HFF-Myc (cell line): ENCODE measurements at regions not wholly inside any gene's neighbourhood (a gene's known extent, or its start where the extent isn't known, plus 50 kb on each side); places are given as distances from the start of the nearest gene placed in this dataset.

ENCODE experiments used
- DNase-seq: peaks from one replicate; pipeline ENCODE4 v3.0.0-alpha.2; 2011; ENCODE audit warnings: low read depth; ENCODE audit errors: extremely low read depth
- H3K4me3 ChIP-seq: replicated peaks from 2 replicates; pipeline ENCODE4 v1.5.1; 2011; ENCODE audit warnings: low read depth, mild to moderate bottlenecking, control low read depth, low read length
- TF ChIP-seq, protein P1 (sequence below): IDR thresholded peaks from 2 replicates; pipeline ENCODE4 v1.5.1; 2012; ENCODE audit warnings: mild to moderate bottlenecking, low read depth, low read length, control low read depth; ENCODE audit errors: missing control alignments

DNA sequence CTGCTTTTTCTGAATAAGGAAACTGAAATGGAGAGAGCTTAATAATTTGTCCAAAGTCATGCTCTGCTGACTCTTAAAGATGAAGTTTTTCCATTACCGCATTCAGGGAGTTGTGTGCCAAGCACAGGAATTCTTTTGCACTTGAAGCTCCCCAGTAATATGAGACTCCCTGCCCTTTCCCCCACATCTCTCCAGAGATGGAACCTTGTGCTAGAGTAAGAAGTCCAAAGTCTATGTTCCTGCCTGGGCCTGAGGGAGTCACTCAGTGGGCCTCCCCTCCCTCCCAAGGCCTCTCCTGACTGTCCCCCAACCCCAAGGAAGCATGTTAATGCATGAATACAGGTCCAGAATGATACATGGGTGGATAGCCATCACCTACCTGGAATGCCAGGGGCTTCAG lies 173.3 kb upstream of the SEMA6A start:
- no peak for DNase-seq
- no peak overlapping the region for H3K4me3 ChIP-seq
- TF ChIP-seq, protein P1, sequence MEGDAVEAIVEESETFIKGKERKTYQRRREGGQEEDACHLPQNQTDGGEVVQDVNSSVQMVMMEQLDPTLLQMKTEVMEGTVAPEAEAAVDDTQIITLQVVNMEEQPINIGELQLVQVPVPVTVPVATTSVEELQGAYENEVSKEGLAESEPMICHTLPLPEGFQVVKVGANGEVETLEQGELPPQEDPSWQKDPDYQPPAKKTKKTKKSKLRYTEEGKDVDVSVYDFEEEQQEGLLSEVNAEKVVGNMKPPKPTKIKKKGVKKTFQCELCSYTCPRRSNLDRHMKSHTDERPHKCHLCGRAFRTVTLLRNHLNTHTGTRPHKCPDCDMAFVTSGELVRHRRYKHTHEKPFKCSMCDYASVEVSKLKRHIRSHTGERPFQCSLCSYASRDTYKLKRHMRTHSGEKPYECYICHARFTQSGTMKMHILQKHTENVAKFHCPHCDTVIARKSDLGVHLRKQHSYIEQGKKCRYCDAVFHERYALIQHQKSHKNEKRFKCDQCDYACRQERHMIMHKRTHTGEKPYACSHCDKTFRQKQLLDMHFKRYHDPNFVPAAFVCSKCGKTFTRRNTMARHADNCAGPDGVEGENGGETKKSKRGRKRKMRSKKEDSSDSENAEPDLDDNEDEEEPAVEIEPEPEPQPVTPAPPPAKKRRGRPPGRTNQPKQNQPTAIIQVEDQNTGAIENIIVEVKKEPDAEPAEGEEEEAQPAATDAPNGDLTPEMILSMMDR, result no peak

DNA sequence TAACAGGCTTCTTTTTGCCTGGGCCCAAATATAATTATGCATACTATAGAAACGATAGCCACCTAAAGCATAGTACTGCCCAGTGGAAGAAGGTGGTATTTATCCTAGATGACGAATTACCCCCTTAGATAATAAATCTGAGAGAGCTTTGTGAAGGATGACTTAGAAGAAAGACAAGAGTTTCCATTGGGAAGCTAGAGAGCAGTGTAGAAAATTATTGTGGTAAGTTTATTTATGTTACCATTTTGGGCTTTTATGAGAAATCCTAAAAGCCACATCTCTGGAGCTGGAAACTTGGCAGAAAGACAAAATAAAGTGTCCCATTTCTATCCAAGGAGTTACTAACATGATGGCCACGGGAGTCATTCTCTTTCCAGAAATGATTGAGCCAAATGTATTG lies 172.0 kb upstream of the SEMA6A start:
- TF ChIP-seq, protein P1, result no peak
- H3K4me3 ChIP-seq, result no peak overlapping the region
- DNase-seq, result no peak

DNA sequence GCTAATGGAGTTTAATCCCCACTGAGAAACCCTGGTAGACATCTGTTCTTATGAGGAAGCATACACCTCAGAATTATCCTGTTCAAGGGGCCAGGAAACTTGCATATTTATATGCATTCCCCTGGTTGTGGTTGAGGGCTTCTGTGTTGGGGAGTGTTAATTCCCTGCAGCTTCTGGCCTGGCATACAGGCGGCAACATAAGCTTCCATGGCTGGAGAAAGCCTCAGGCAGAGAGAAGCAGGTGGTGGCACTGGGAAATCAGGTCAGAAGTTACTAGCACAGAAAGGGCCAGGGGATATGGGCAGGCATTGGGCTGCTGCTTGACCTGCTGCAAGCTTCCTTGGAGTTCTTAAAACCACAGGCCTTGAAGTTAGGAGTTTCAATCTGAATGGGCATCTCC lies 166.1 kb upstream of the SEMA6A start:
- DNase-seq, result no peak
- TF ChIP-seq, protein P1, result no peak
- H3K4me3 ChIP-seq, result no peak overlapping the region

DNA sequence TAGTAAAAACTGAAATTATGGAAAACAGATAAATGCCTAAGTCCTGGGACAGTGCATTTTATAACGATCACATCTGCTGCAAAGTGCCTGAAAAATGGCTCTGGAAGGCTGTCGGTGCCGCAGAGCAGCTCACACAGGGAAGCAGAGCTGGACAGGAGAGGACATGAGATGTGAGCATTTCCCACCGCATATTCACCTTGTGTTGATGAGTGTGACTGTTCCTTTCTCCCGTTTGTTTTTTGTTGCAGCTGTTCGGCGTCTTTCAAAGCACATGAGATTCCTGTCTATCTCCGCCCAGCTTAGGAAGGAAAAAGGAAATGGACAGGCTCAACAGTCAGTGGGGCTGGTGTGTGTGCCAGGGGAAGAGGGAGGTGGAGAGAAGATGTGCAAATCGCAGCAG lies 164.9 kb upstream of the SEMA6A start:
- no peak overlapping the region for H3K4me3 ChIP-seq
- DNase-seq, result no peak
- TF ChIP-seq, protein P1, result no peak

DNA sequence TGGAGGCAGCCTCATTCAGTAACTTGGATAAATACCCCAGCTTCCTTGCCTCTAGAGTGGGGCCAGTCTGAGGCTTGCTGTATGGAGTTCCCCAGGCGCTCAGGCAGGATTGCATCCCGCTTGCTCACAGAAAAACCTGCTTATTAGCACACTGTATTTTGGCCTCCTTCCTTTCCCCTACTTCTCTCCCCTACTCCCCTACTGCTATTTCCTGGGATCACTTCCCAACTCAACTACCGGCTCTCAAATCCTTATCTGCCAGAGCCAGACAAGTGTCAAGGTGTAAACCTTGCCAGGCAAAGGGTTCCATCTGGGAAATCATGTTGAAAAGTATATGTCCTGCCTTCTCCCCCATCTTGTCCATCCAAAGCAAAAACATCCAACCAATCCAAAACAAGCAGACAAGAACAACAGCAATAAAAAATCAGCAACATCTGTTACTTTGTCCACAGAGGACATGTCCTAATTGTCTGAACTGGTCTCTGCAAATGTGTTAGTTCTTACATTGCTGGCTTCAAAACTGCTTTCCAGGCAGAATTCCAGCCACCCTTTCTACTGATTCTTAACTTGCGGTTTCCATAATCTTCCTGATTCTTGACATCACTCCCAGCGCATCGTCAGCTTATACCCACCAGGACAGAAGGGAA lies 164.1 kb upstream of the SEMA6A start:
- TF ChIP-seq, protein P1, result no peak
- DNase-seq, result no peak
- H3K4me3 ChIP-seq, result no peak overlapping the region

DNA sequence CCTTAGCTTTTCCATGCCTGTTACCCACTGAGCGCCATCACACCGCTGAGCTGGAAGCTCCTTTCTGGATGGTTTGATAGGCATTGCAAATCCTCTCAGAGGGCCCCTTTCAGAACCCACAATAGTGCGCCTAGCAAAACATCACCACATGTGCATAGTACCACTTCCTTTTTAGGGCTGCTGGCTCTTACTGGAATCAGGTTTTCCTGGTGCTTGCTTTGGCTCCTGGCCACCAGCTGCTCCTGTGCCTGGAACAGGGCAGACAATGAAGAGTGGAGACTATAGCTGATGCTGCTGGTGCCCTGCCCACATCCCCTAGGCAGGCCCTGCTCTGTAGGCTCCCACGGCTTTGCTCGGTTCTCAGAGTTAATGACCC lies 163.6 kb upstream of the SEMA6A start:
- DNase-seq, result no peak
- H3K4me3 ChIP-seq, result no peak overlapping the region
- TF ChIP-seq, protein P1, result no peak

DNA sequence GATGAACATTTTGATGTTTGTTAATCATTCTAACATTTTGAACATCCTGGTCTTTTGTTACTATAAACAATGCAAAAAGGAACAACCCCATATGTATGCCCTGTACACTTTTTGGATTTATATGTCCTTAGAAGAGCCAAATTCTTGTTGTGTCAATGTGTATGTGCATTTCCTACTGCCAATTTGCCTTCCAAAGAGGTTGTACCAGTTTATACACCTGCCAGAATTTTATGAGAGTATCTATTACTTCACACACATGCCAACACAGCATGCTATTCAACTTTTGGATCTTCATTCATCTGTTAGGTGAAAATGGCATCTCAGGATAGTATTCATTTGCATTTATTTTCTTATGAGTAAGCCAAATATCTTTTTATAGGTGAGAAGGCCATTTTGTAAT lies 162.0 kb upstream of the SEMA6A start:
- TF ChIP-seq, protein P1, result no peak
- H3K4me3 ChIP-seq, result no peak overlapping the region
- no peak for DNase-seq
